Neural cell (in vitro differentiated cells): ENCODE measurements at regions not wholly inside any gene's neighbourhood (a gene's known extent, or its start where the extent isn't known, plus 50 kb on each side); places are given as distances from the start of the nearest gene placed in this dataset.

Experiments
- EP300 ChIP-seq: fragments of 450-650 bp; conservative IDR thresholded peaks from 2 replicates; pipeline ENCODE4 v1.6.1; 2014; ENCODE audit warnings: antibody characterized with exemption, mild to moderate bottlenecking, moderate library complexity; ENCODE audit not compliant: poor library complexity, severe bottlenecking
- EZH2 ChIP-seq: fragments of 200-600, 300-800 bp; shearing (Covaris generic), sonication (generic); IDR thresholded peaks from 2 replicates; pipeline ENCODE4 v1.6.1; 2014; ENCODE audit warnings: antibody characterized with exemption, low read length, borderline replicate concordance, mild to moderate bottlenecking; ENCODE audit not compliant: insufficient read depth, poor library complexity, severe bottlenecking
- RAD21 ChIP-seq: fragments of 450-650 bp; conservative IDR thresholded peaks from 2 replicates; pipeline ENCODE4 v1.6.1; 2014; ENCODE audit warnings: antibody characterized with exemption, mild to moderate bottlenecking, moderate library complexity
- SMC3 ChIP-seq: fragments of 450-650 bp; conservative IDR thresholded peaks from 2 replicates; pipeline ENCODE4 v1.6.1; 2014; ENCODE audit warnings: antibody characterized with exemption, mild to moderate bottlenecking, moderate library complexity; ENCODE audit not compliant: poor library complexity
- TF ChIP-seq, protein P1 (sequence below): fragments of 450-650 bp; IDR thresholded peaks from 2 replicates; pipeline ENCODE4 v1.5.1; 2014; ENCODE audit warnings: antibody characterized with exemption, mild to moderate bottlenecking, moderate library complexity; ENCODE audit not compliant: poor library complexity, severe bottlenecking

DNA sequence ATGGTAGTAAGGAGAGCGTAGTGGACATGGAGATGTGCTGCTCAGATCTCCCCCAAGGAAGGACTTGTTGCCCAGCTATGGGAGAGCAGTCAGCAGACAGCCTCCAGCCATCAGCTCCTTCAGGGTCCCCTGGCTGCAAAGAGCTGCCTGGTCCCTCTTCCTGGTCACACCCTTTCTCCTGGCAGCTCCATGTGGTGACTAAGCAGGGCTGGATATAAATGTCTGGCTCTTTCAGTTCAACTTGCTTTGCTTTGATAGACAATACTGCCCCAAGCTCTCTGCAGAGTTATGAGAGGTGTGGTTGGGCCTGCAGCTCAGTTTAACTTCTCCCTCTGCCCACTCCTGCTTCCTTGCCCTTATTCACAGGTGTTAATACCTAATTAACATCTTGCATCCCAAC, 64.1 kb upstream of the DDR1 start:
- TF ChIP-seq EP300, result no peak
- TF ChIP-seq EZH2, result no peak
- TF ChIP-seq, protein P1, sequence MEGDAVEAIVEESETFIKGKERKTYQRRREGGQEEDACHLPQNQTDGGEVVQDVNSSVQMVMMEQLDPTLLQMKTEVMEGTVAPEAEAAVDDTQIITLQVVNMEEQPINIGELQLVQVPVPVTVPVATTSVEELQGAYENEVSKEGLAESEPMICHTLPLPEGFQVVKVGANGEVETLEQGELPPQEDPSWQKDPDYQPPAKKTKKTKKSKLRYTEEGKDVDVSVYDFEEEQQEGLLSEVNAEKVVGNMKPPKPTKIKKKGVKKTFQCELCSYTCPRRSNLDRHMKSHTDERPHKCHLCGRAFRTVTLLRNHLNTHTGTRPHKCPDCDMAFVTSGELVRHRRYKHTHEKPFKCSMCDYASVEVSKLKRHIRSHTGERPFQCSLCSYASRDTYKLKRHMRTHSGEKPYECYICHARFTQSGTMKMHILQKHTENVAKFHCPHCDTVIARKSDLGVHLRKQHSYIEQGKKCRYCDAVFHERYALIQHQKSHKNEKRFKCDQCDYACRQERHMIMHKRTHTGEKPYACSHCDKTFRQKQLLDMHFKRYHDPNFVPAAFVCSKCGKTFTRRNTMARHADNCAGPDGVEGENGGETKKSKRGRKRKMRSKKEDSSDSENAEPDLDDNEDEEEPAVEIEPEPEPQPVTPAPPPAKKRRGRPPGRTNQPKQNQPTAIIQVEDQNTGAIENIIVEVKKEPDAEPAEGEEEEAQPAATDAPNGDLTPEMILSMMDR, result no peak
- TF ChIP-seq RAD21, result no peak
- no peak for TF ChIP-seq SMC3
